Loucy (cell line): ENCODE measurements at regions not wholly inside any gene's neighbourhood (a gene's known extent, or its start where the extent isn't known, plus 50 kb on each side); places are given as distances from the start of the nearest gene placed in this dataset.
"Not testable (repeated sequence)": the region's sequence is repeated elsewhere in the genome, so short reads cannot be mapped to it uniquely, and the experiment has no call there.

Experiments used
- EZH2phosphoT487 ChIP-seq: fragments of 200-600 bp; IDR thresholded peaks from 2 replicates; pipeline ENCODE4 v1.6.1; 2018; ENCODE audit warnings: antibody characterized with exemption, mild to moderate bottlenecking, moderate library complexity, borderline replicate concordance
- TF ChIP-seq, protein P1 (sequence below): fragments of 200-600 bp; sonication (generic); conservative IDR thresholded peaks from 2 replicates; pipeline ENCODE4 v1.5.1; 2014; ENCODE audit warnings: mild to moderate bottlenecking, antibody characterized with exemption, low read length

DNA sequence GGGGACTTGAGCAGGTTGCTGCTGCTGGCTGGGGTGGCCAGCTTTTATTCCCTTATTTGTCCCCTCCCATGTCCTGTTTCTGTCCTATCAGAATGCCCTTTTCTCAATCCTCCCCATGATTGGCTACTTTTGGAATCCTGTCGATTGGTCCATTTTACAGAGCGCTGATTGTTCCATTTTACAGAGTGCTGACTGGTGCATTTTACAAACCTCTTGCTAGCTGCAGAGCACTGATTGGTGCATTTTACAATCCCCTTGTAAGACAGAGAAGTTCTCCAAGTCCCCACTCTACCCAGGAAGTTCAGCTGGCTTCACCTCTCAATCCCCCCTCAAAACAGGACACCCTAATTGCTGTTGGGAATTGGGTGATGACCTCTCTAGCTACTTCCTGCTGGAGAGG lies 608.0 kb downstream of the C12orf50 start:
- TF ChIP-seq, protein P1, sequence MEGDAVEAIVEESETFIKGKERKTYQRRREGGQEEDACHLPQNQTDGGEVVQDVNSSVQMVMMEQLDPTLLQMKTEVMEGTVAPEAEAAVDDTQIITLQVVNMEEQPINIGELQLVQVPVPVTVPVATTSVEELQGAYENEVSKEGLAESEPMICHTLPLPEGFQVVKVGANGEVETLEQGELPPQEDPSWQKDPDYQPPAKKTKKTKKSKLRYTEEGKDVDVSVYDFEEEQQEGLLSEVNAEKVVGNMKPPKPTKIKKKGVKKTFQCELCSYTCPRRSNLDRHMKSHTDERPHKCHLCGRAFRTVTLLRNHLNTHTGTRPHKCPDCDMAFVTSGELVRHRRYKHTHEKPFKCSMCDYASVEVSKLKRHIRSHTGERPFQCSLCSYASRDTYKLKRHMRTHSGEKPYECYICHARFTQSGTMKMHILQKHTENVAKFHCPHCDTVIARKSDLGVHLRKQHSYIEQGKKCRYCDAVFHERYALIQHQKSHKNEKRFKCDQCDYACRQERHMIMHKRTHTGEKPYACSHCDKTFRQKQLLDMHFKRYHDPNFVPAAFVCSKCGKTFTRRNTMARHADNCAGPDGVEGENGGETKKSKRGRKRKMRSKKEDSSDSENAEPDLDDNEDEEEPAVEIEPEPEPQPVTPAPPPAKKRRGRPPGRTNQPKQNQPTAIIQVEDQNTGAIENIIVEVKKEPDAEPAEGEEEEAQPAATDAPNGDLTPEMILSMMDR = not testable (repeated sequence)
- not testable (repeated sequence) for TF ChIP-seq EZH2phosphoT487
